ENCODE measurements at regions not wholly inside any gene's neighbourhood (a gene's known extent, or its start where the extent isn't known, plus 50 kb on each side); places are given as distances from the start of the nearest gene placed in this dataset.

GRCh38 chr10:113247050-113247449 lies 297.0 kb downstream of the TCF7L2 start:
- H3K4me3 ChIP-seq (ENCODE audit: low read depth, low read length): no peak overlapping the region
- TF ChIP-seq CTCF (conservative IDR thresholded peaks at IDR 0.05; ENCODE audit: low read depth, low read length): no peak
- no peak for DNase-seq (ENCODE audit: low read depth)

- no peak for DNase-seq (ENCODE audit: low read depth)
- no peak for TF ChIP-seq CTCF (conservative IDR thresholded peaks at IDR 0.05; ENCODE audit: low read depth, low read length)
These were observed 299.9 kb upstream of the HABP2 start for GRCh38 chr10:113252650-113253618.

GRCh38 chr10:113259576-113260226 lies 293.2 kb upstream of the HABP2 start:
- TF ChIP-seq CTCF (conservative IDR thresholded peaks at IDR 0.05; ENCODE audit: low read depth, low read length): no peak
- no peak for DNase-seq (ENCODE audit: low read depth)
- H3K4me3 ChIP-seq (ENCODE audit: low read depth, low read length): no peak overlapping the region

More at GRCh38 chr10:113252650-113253618, 299.9 kb upstream of the HABP2 start:
- no peak overlapping the region for H3K4me3 ChIP-seq (ENCODE audit: low read depth, low read length)

GRCh38 chr10:113261161-113261560 lies 291.7 kb upstream of the HABP2 start:
- no peak for DNase-seq (ENCODE audit: low read depth)
- H3K4me3 ChIP-seq (ENCODE audit: low read depth, low read length): no peak overlapping the region
- no peak for TF ChIP-seq CTCF (conservative IDR thresholded peaks at IDR 0.05; ENCODE audit: low read depth, low read length)

- TF ChIP-seq CTCF (conservative IDR thresholded peaks at IDR 0.05; ENCODE audit: low read depth, low read length): no peak
- no peak overlapping the region for H3K4me3 ChIP-seq (ENCODE audit: low read depth, low read length)
- DNase-seq (ENCODE audit: low read depth): no peak
These were observed 291.2 kb upstream of the HABP2 start for GRCh38 chr10:113261611-113262091.

GRCh38 chr10:113263056-113263455 lies 289.8 kb upstream of the HABP2 start:
- DNase-seq (ENCODE audit: low read depth): no peak
- no peak for TF ChIP-seq CTCF (conservative IDR thresholded peaks at IDR 0.05; ENCODE audit: low read depth, low read length)
- H3K4me3 ChIP-seq (ENCODE audit: low read depth, low read length): no peak overlapping the region

All from epithelial cell of proximal tubule (primary cell).